ENCODE measurements at regions not wholly inside any gene's neighbourhood (a gene's known extent, or its start where the extent isn't known, plus 50 kb on each side); places are given as distances from the start of the nearest gene placed in this dataset.

DNA sequence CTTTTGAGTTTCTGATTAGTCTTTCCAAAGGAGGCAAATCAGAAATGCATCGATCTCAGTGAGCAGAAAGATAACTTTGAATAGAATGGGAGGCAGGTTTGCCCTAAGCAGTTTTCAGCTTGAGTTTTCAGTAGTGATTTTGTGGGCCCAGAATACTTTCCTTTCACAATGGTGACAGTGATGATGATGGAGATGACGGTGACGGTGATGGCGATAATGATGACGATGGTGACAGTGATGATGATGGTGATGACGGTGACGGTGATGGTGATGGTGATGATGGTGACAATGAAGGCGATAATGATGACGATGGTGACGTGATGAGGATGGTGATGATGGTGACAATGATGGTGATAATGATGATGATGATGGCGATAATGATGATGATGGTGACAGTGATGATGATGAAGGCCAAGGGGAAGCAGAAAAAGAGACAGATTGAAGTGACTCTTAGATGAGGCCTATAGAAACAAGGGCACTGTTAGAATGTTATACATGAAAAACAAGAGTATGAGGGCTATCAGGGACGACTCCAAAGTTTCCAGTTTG is 153.4 kb upstream of the B3GAT1 start:
- ATAC-seq = no peak
- H3K36me3 ChIP-seq = no peaks in the 10 kb centered on the region
- H3K4me3 ChIP-seq = no peak overlapping the region
- no peaks in the 10 kb centered on the region for H3K4me1 ChIP-seq
- DNase-seq = no peak
- intact Hi-C loops (cut with DNase I) = no loop called here
- no peaks in the 10 kb centered on the region for H3K9me3 ChIP-seq
- WGBS, 2 donors = 82 to 86% methylated on average over 12 of the region's 12 CpGs
- TF ChIP-seq, protein P1, sequence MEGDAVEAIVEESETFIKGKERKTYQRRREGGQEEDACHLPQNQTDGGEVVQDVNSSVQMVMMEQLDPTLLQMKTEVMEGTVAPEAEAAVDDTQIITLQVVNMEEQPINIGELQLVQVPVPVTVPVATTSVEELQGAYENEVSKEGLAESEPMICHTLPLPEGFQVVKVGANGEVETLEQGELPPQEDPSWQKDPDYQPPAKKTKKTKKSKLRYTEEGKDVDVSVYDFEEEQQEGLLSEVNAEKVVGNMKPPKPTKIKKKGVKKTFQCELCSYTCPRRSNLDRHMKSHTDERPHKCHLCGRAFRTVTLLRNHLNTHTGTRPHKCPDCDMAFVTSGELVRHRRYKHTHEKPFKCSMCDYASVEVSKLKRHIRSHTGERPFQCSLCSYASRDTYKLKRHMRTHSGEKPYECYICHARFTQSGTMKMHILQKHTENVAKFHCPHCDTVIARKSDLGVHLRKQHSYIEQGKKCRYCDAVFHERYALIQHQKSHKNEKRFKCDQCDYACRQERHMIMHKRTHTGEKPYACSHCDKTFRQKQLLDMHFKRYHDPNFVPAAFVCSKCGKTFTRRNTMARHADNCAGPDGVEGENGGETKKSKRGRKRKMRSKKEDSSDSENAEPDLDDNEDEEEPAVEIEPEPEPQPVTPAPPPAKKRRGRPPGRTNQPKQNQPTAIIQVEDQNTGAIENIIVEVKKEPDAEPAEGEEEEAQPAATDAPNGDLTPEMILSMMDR (IDR thresholded peaks at IDR 0.05) = no peak
- no peak overlapping the region for H3K27ac ChIP-seq
- peaks cover 0 to 61% (median 17%) of the 10 kb centered on the region in 7 donors for H3K27me3 ChIP-seq

- Histone ChIP-seq H3K27me3 (peaks cover 0 to 61% (median 17%) of the 10 kb centered on the region in 7 donors), H3K27ac (no peak overlapping the region), H3K4me1 (no peaks in the 10 kb centered on the region), H3K4me3 (no peak overlapping the region), H3K36me3 (no peaks in the 10 kb centered on the region), H3K9me3 (no peaks in the 10 kb centered on the region)
- ATAC-seq = no peak
- DNase-seq = peak in 1 of 2 donors; percentile 1
- 82 to 87% methylated on average over 6 of the region's 6 CpGs for WGBS, 2 donors
- TF ChIP-seq, protein P1 (IDR thresholded peaks at IDR 0.05) = no peak
- intact Hi-C loops (cut with DNase I) = no loop called here
Observed at GRCh38 chr11:134564472-134565200, 152.6 kb upstream of the B3GAT1 start.

DNA sequence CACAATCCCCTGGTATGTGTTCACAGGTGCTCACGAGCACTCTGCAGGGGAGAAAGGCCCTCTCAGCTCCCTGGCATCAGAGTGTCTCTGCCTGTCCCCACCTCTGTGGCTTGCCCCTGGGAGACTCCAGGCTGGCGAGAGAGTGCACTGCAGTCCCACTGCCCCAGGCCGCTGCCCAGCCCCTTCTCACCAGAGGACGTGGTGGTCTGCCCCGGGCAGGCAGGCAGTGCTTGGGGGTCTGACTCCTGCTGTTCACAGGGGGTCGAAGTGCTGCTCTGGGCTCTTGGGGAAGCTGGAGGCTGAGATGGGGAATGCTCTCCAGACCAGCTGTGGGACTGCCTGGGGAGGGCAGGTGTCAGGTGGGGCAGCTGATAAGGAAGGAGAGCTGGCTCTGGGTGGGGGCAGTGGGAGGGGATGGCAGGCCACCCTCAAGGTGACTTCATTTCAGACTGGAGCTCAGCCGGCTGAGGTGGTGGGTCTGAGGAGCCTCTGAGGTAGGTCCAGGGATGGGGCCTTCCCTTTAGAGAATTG is 151.0 kb upstream of the B3GAT1 start:
- H3K27me3 ChIP-seq = peaks cover 0 to 58% (median 17%) of the 10 kb centered on the region in 7 donors
- DNase-seq (peak in 1 of 2 donors; percentile 2), ATAC-seq (no peak)
- no peaks in the 10 kb centered on the region for H3K9me3 ChIP-seq
- TF ChIP-seq, protein P1 (IDR thresholded peaks at IDR 0.05) = no peak
- H3K27ac ChIP-seq = no peak overlapping the region
- no peaks in the 10 kb centered on the region for H3K36me3 ChIP-seq
- intact Hi-C loops (cut with DNase I) = no loop called here
- no peaks in the 10 kb centered on the region for H3K4me1 ChIP-seq
- H3K4me3 ChIP-seq = no peak overlapping the region
- WGBS, 2 donors = 60 to 68% methylated on average over 7 of the region's 7 CpGs

DNA sequence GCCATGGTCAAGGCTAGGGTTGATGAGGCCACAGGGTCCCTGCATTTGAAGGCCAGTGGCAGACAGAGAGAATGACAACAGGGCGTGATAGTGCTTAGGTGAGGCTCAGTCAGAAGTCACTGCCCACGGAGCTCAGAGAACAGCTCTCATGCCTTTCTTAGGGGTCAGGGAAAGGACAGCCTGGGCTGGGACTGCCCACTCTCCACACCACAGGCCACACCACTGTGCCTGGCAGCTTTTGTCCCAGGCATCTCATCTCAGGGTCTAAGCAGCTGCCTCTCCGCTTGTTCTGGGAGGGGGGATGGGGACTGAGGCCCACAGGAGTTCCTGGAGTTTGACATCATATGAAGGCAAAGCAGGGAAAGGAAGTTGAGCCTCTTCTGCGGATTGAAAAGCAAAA is 150.2 kb upstream of the B3GAT1 start:
- Histone ChIP-seq H3K27me3 (peaks cover 0 to 58% (median 17%) of the 10 kb centered on the region in 7 donors), H3K36me3 (no peaks in the 10 kb centered on the region), H3K4me3 (no peak overlapping the region), H3K9me3 (no peaks in the 10 kb centered on the region), H3K4me1 (no peaks in the 10 kb centered on the region), H3K27ac (no peak overlapping the region)
- intact Hi-C loops (cut with DNase I) = no loop called here
- TF ChIP-seq, protein P1 (IDR thresholded peaks at IDR 0.05) = no peak
- DNase-seq = peak in 1 of 2 donors; percentile 2
- WGBS, 2 donors = 28 to 47% methylated on average over 4 of the region's 4 CpGs
- no peak for ATAC-seq

All from heart right ventricle (tissue), 16 donors.